HuH-7.5 (cell line): ENCODE measurements at regions not wholly inside any gene's neighbourhood (a gene's known extent, or its start where the extent isn't known, plus 50 kb on each side); places are given as distances from the start of the nearest gene placed in this dataset.

Source experiments
- DNase-seq: peaks from one replicate; pipeline ENCODE4 v3.0.0; 2011; ENCODE audit warnings: low spot score

DNA sequence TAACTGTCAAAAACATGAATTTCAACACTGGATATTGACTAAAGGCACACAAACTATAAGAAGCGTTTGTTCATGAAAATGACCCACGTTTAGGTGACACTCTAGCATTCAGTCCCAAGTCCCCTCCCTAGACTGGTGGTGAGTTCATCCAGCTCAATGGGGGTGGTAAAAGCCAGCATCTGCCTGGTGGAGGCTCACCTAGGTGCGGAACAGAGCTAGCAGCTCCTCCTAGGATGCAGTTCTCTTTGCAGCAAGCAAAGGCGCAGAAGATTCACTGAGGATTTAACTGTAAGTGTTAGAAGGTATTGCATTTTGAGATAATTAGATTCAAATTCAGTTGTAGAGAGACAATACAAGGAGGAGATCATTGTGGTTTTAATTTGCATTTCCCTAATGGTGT, 87.6 kb downstream of the VSTM2A start:
- DNase-seq: no peak

DNA sequence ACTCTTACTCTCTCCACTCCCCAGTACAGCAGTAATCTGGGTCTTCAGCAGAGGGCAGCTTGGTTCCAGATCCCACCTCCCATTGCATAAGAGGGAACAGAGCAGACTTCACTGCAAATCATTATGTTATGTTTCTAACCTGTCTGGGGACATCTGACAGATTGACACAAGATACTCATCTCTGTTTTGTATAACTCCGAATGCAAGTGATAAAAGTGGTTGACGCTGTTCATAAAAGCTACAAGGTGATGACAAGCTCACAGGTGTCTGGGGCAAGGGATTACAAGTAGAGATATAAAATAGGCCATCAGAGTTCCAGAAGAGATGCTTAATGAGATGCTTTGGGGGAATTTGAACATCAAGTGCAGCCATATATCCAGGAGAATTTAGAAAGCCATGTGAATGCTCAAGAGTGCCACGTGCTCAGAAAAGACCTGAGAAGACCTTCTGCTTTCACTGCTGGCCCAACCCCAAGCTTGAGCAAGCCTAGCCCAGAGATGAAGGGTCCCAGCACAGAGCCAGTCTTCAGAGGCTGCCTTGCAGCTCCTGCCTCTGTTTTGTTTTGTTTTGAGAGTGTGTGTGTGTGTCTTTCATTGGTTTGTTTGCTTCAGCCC, 80.6 kb downstream of the VSTM2A start:
- no peak for DNase-seq
